GM12865 (cell line): ENCODE measurements at regions not wholly inside any gene's neighbourhood (a gene's known extent, or its start where the extent isn't known, plus 50 kb on each side); places are given as distances from the start of the nearest gene placed in this dataset.
"Not testable (repeated sequence)": the region's sequence is repeated elsewhere in the genome, so short reads cannot be mapped to it uniquely, and the experiment has no call there.

Source experiments
- DNase-seq: peaks from one replicate; pipeline ENCODE4 v3.0.0; 2010; ENCODE audit warnings: low read depth
- H3K4me3 ChIP-seq: 2 replicates; pipeline ENCODE4 v1.5.1; 2011; ENCODE audit warnings: mild to moderate bottlenecking, low read depth, low read length, control low read depth
- TF ChIP-seq, protein P1 (sequence below): IDR thresholded peaks from 2 replicates; pipeline ENCODE4 v1.5.1; 2011; ENCODE audit warnings: low read length, control low read depth, low read depth, inconsistent platforms; ENCODE audit not compliant: insufficient read depth; ENCODE audit errors: missing control alignments

DNA sequence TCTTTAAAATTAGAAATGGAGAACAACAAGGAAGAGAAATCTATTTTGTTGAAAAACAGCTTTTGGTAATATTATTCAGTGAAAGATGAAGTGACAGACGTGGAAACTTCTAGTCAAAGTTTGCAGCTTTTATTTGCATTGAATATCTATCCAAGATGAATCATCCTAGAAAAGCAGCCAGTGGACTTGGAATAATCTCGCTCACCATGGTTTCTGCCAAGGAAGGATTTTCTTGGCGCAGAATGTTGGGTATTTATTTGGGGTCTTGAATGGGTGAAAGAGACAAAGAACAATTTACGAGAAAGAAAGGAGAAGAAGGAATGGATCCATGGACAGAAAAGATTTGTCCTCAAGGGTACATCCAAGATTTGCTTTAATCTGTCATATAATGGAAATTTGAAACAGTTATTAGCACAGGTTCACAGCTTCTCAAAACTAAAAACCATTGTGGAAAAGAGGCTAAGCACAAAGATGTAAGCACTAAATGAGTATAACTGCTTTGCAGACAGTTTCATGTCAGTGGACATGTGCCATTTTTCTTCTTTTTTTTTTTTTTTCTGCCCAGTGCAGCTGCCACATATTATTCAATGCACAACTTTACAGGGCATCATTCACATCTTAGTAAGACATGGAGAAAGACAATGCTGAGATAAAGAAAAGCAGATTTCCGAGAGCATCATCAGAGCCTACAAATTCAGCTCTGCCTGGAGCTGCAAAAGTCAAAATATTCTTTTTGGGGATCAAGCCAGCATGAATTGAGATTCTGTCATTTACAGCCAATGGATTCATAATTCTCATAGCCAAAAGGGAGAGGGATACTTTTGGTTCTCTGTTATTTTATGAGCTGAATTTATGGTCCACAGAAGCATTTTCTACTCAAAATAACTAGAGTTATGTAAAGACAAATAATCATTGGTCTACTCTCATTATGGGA, 333.7 kb downstream of the DAD1 start:
- no peak overlapping the region for H3K4me3 ChIP-seq
- TF ChIP-seq, protein P1, sequence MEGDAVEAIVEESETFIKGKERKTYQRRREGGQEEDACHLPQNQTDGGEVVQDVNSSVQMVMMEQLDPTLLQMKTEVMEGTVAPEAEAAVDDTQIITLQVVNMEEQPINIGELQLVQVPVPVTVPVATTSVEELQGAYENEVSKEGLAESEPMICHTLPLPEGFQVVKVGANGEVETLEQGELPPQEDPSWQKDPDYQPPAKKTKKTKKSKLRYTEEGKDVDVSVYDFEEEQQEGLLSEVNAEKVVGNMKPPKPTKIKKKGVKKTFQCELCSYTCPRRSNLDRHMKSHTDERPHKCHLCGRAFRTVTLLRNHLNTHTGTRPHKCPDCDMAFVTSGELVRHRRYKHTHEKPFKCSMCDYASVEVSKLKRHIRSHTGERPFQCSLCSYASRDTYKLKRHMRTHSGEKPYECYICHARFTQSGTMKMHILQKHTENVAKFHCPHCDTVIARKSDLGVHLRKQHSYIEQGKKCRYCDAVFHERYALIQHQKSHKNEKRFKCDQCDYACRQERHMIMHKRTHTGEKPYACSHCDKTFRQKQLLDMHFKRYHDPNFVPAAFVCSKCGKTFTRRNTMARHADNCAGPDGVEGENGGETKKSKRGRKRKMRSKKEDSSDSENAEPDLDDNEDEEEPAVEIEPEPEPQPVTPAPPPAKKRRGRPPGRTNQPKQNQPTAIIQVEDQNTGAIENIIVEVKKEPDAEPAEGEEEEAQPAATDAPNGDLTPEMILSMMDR = no peak
- no peak for DNase-seq

DNA sequence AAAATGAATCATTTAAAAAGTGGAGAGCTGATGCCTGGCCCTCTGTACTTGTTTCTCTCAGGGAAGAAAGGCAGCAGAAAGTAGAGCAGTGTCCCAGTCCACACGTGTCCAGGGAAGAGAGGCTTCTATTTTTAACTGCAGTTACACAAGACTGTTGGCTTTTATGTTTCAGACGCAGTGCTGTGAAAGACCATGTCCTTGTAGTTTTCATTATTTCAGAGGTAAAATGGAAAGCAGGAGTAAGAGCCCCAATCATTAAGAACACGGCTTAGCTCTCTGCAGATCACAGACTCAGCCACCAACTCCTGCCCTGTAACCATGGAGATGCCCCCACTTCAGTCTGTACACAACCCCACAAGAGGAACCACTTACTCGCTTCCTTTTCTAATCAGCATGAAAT, 336.3 kb downstream of the DAD1 start:
- no peak for DNase-seq
- TF ChIP-seq, protein P1 = no peak
- no peak overlapping the region for H3K4me3 ChIP-seq

DNA sequence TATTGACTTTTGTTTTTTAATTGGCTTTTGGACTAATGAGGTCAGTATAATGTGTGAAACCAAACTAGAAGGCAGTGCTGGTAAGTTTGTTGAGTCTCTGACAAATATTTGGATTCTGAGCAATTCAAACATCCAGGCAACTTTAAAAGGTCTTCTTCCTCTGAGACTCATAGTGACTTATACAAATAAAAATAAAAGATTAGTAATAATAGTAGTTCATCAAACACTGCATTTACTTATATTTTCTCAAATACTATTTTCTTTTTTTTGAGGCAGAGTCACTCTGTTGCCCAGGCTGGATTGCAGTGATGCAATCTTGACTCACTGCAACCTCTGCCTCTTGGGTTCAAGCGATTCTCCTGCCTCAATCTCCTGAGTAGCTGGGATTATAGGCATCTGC, 337.9 kb downstream of the DAD1 start:
- TF ChIP-seq, protein P1 = no peak
- no peak for DNase-seq
- H3K4me3 ChIP-seq = no peak overlapping the region

DNA sequence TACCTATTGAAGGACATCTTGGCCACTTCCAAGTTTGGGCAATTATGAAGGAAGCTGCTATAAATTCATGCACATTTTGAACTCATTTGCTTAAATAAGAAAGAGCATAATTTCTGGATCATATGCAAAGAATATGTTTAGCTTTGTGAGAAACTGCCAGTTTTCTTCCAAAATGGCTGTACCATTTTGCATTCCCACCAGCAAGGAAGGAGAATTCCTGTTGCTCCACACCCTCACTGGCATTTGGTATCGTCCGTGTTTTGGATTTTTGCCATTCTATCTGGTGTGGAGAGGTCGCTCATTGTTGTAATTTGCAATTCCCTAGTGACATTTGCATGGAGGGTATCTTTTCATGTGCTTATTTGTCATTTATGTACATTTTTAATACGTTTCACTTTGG, 339.3 kb downstream of the DAD1 start:
- no peak overlapping the region for H3K4me3 ChIP-seq

DNA sequence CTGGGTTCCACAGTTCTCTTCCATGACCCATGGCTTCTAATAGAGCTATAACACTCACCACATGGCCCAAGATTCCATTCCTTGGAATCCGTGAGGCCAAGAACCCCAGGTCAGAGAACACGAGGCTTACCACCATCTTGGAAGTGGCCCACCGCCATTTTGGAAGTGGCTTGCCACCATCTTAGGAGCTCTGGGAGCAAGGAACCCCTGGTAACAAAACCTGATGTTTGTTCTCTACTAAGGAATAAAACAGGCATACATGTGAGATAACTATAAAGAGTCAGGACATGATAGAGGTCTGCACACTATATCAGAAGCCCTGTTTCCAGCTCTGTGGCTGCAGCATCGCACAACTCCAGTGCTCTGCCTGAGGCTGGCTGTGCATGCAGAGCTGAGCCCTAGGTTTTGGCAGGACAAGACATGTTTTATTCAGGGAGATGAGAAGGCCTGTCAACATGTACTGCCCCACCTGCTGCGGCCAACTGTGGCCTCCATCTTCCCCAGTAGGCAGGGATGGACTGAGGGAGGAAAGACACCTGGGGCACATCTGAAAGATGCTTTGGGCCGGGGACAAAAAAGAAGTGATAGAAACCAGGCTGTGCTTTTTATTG, 344.9 kb downstream of the DAD1 start:
- no peak overlapping the region for H3K4me3 ChIP-seq
- no peak for DNase-seq
- TF ChIP-seq, protein P1 = no peak

More for the DNA sequence above, 339.3 kb downstream of the DAD1 start:
- TF ChIP-seq, protein P1 = no peak
- no peak for DNase-seq

DNA sequence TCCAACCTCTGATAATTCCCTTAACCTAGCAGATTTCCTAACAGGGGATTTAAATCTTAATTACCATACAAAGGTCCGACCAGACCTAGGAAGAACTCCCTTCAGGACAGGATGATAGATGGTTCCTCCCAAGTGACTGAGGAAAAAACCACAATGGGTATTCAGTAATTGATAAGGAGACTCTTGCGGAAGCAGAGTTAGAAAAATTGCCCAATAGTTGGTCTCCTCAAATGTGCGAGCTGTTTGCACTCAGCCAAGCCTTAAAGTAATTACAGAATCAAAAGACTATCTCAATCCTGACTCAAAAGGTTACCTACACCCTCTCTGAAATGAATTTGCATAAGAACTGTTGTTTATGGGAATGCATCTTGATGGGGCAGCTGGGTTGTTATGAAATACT, 350.7 kb downstream of the DAD1 start:
- DNase-seq, H3K4me3 ChIP-seq: not testable (repeated sequence)

DNA sequence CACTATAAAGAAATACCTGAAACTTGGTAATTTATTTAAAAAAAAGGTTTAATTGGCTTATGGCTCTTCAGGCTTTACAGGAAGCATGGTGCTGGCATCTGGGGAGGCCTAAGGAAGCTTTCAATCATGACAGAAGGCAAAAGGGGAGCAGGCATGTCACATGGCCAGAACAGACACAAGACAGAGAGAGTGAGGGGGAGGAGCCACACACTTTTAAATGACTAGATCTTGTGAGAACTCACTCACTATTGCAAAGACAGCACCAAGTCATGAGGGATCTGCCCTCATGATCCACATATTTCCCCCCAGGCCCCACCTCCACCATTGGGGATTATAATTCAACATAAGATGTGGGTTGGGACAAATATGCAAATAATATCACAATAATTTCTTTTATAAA, 355.6 kb downstream of the DAD1 start:
- no peak overlapping the region for H3K4me3 ChIP-seq
- TF ChIP-seq, protein P1 = no peak
- no peak for DNase-seq
